ENCODE measurements at regions not wholly inside any gene's neighbourhood (a gene's known extent, or its start where the extent isn't known, plus 50 kb on each side); places are given as distances from the start of the nearest gene placed in this dataset.

- POLR2A ChIA-PET = no interaction called here
- Histone ChIP-seq H3K27ac (ENCODE audit: insufficient read depth, low read depth, low read length) (no peak overlapping the region), H3K4me3 (replicated peaks in 1 of 3; ENCODE audit: insufficient read depth in 1 of 3, low read depth in 1 of 3, low read length in 3 of 3) (no peak overlapping the region), H4K20me1 (replicated peaks; ENCODE audit: control insufficient read depth, extremely low read depth, insufficient read depth, low read length) (no peaks in the 10 kb centered on the region), H3K9me1 (replicated peaks; ENCODE audit: control insufficient read depth, extremely low read depth, insufficient read depth, low read length) (no peaks in the 10 kb centered on the region), H3K79me2 (ENCODE audit: control insufficient read depth, insufficient read depth, low read length) (no peaks in the 10 kb centered on the region), H3K9ac (replicated peaks; ENCODE audit: extremely low read depth, insufficient read depth, low read length) (no peak overlapping the region), H3K27me3 (ENCODE audit: control insufficient read depth in 2 of 2, insufficient read depth in 2 of 2, low read length in 2 of 2) (peaks cover 0 to 2% of the 10 kb centered on the region in 2 experiments), H3K4me2 (ENCODE audit: insufficient read depth, low read length) (no peak overlapping the region), H3K9me3 (replicated peaks; ENCODE audit: control insufficient read depth, insufficient read depth, low read length) (no peaks in the 10 kb centered on the region), H3K36me3 (ENCODE audit: control insufficient read depth in 2 of 2, extremely low read depth in 1 of 2, insufficient read depth in 2 of 2, low read length in 2 of 2) (no peaks in the 10 kb centered on the region), H3K4me1 (ENCODE audit: control insufficient read depth, extremely low read depth, insufficient read depth, low read length) (no peaks in the 10 kb centered on the region), H2AFZ (ENCODE audit: low read depth, low read length) (no peak overlapping the region)
- no TSS peak for BruUV-seq (replicated peaks)
- TF ChIP-seq FOS (IDR thresholded peaks at IDR 0.05; ENCODE audit: borderline replicate concordance, insufficient read depth, low read length) = no peak
- CTCF ChIA-PET = interaction anchor here (0.7 kb wide), 1 partner anchor 90 kb away, joined by 3 read pairs; no protein-coding TSS in a partner anchor
- intact Hi-C loops (cut with micrococcal nuclease) (no loop called here), dilution Hi-C loops (cut with MboI; ENCODE audit: extremely low pct_ligation_motif_present, low sequenced_read_pairs) (no loop called here)
- no peak for DNase-seq (ENCODE audit: low read depth, low spot score)
- no peak for FAIRE-seq
Measured at GRCh38 chr3:16697443-16698147, 92.4 kb upstream of the DAZL start.

- no peak overlapping the region for H3K27ac ChIP-seq (ENCODE audit: insufficient read depth, low read depth, low read length)
- CTCF ChIA-PET = interaction anchor here (1.3 kb wide), 1 partner anchor 27 kb away, joined by 3 read pairs; no protein-coding TSS in a partner anchor
- H3K4me2 ChIP-seq (ENCODE audit: insufficient read depth, low read length) = no peak overlapping the region
- no peaks in the 10 kb centered on the region for H3K36me3 ChIP-seq (ENCODE audit: control insufficient read depth in 2 of 2, extremely low read depth in 1 of 2, insufficient read depth in 2 of 2, low read length in 2 of 2)
- DNase-seq (ENCODE audit: low read depth, low spot score) (no peak), FAIRE-seq (no peak)
- H3K4me3 ChIP-seq (replicated peaks in 1 of 3; ENCODE audit: insufficient read depth in 1 of 3, low read depth in 1 of 3, low read length in 3 of 3) = no peak overlapping the region
- POLR2A ChIA-PET = no interaction called here
- intact Hi-C loops (cut with micrococcal nuclease) = no loop called here
- H3K27me3 ChIP-seq (ENCODE audit: control insufficient read depth in 2 of 2, insufficient read depth in 2 of 2, low read length in 2 of 2) = peaks cover 0 to 2% of the 10 kb centered on the region in 2 experiments
- H3K79me2 ChIP-seq (ENCODE audit: control insufficient read depth, insufficient read depth, low read length) = no peaks in the 10 kb centered on the region
- no peak overlapping the region for H3K9ac ChIP-seq (replicated peaks; ENCODE audit: extremely low read depth, insufficient read depth, low read length)
- H3K9me1 ChIP-seq (replicated peaks; ENCODE audit: control insufficient read depth, extremely low read depth, insufficient read depth, low read length) = no peaks in the 10 kb centered on the region
- dilution Hi-C loops (cut with MboI; ENCODE audit: extremely low pct_ligation_motif_present, low sequenced_read_pairs) = no loop called here
- H3K4me1 ChIP-seq (ENCODE audit: control insufficient read depth, extremely low read depth, insufficient read depth, low read length) = no peaks in the 10 kb centered on the region
- no peaks in the 10 kb centered on the region for H3K9me3 ChIP-seq (replicated peaks; ENCODE audit: control insufficient read depth, insufficient read depth, low read length)
- no peak overlapping the region for H2AFZ ChIP-seq (ENCODE audit: low read depth, low read length)
- no TSS peak for BruUV-seq (replicated peaks)
- no peaks in the 10 kb centered on the region for H4K20me1 ChIP-seq (replicated peaks; ENCODE audit: control insufficient read depth, extremely low read depth, insufficient read depth, low read length)
- TF ChIP-seq MYC (IDR thresholded peaks at IDR 0.05; ENCODE audit: low read depth, low read length) = no peak
- TF ChIP-seq POLR2AphosphoS5 (IDR thresholded peaks at IDR 0.05; ENCODE audit: insufficient read depth, low read depth, low read length) = no peak
- no peak for TF ChIP-seq JUN (IDR thresholded peaks at IDR 0.05; ENCODE audit: borderline replicate concordance, insufficient read depth, insufficient read length, low read depth)
- no peak for TF ChIP-seq MAX (IDR thresholded peaks at IDR 0.05; ENCODE audit: insufficient read depth, insufficient read length)
- no peak for TF ChIP-seq POLR2A (IDR thresholded peaks at IDR 0.05; ENCODE audit: low read depth, low read length)
- TF ChIP-seq GATA2 (IDR thresholded peaks at IDR 0.05; ENCODE audit: insufficient read depth, insufficient read length, low read depth, low read length) = no peak
- TF ChIP-seq CTCF (IDR thresholded peaks at IDR 0.05; ENCODE audit: extremely low read depth in 1 of 2, insufficient read depth in 1 of 2, low read depth in 1 of 2, low read length in 2 of 2) = no peak
- no peak for TF ChIP-seq EZH2 (IDR thresholded peaks at IDR 0.05; ENCODE audit: borderline replicate concordance, low read depth, low read length, severe bottlenecking)
- TF ChIP-seq FOS (IDR thresholded peaks at IDR 0.05; ENCODE audit: borderline replicate concordance, insufficient read depth, low read length) = no peak
Measured at GRCh38 chr3:16700651-16701050, 95.4 kb upstream of the DAZL start.

Measured in endothelial cell of umbilical vein (primary cell).